Mesodermal cell (in vitro differentiated cells): ENCODE measurements at regions not wholly inside any gene's neighbourhood (a gene's known extent, or its start where the extent isn't known, plus 50 kb on each side); places are given as distances from the start of the nearest gene placed in this dataset.

Experiments
- H3K27ac ChIP-seq: 2 replicates; pipeline ENCODE4 v1.7.0; 2013; ENCODE audit warnings: mild to moderate bottlenecking, low read depth, low read length, moderate library complexity; ENCODE audit not compliant: severe bottlenecking
- H3K36me3 ChIP-seq: 2 replicates; pipeline ENCODE4 v1.7.1; 2013; ENCODE audit warnings: mild to moderate bottlenecking, low read length, moderate library complexity; ENCODE audit not compliant: control insufficient read depth, insufficient read depth
- H3K4me1 ChIP-seq: one replicate; pipeline ENCODE4 v1.7.1; 2013; ENCODE audit warnings: mild to moderate bottlenecking, low read length; ENCODE audit not compliant: insufficient read depth, control insufficient read depth, poor library complexity, severe bottlenecking
- H3K4me3 ChIP-seq: 2 replicates; pipeline ENCODE4 v1.7.0; 2013; ENCODE audit warnings: low read length, control low read depth, mild to moderate bottlenecking; ENCODE audit not compliant: insufficient read depth, poor library complexity, severe bottlenecking; ENCODE audit errors: extremely low read depth
- H3K9me3 ChIP-seq: 2 replicates; pipeline ENCODE4 v1.7.1; 2013; ENCODE audit warnings: mild to moderate bottlenecking, low read length, moderate library complexity; ENCODE audit not compliant: control insufficient read depth
- WGBS, 2 experiments: methylation state at CpG; one replicate each; pipeline ENCODE4 v1.1.5; 2013; ENCODE audit warnings: missing lambda C conversion rate in 2 of 2; ENCODE audit not compliant: insufficient coverage in 2 of 2; 5-methylcytosine and 5-hydroxymethylcytosine counted together

DNA sequence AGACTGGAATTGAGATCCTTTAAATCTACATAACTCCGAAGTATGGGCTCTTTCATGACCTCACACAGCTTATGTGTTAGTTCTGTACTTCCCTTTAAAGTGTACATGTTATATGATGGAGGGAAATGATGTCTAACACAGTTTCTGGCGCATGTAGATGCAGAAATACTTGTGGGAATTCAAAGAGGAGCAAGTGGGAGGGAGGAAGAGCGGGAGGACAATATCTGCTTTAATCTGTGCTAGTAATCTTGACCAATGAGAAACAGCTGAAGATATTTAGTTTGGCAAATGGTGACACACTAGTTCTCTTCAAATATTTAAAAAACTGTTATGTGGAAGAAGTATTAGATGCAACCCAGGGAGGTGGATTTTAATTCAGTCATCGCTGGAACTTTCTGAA lies 62.9 kb upstream of the PLEKHG1 start:
- Histone ChIP-seq H3K9me3 (no peaks in the 10 kb centered on the region), H3K4me3 (no peak overlapping the region), H3K27ac (no peak overlapping the region), H3K4me1 (no peaks in the 10 kb centered on the region), H3K36me3 (no peaks in the 10 kb centered on the region)
- 88 to 95% methylated on average over 3 of the region's 4 CpGs for WGBS, 2 experiments

- no peaks in the 10 kb centered on the region for H3K36me3 ChIP-seq
- no peaks in the 10 kb centered on the region for H3K9me3 ChIP-seq
- H3K4me3 ChIP-seq, result no peak overlapping the region
- WGBS, 2 experiments, result 89 to 94% methylated on average over 3 of the region's 4 CpGs
- no peak overlapping the region for H3K27ac ChIP-seq
- no peaks in the 10 kb centered on the region for H3K4me1 ChIP-seq
Observed at GRCh38 chr6:150537491-150537890, 62.2 kb upstream of the PLEKHG1 start.

GRCh38 chr6:150537893-150538292 lies 61.8 kb upstream of the PLEKHG1 start:
- Histone ChIP-seq H3K36me3 (no peaks in the 10 kb centered on the region), H3K4me3 (no peak overlapping the region), H3K9me3 (no peaks in the 10 kb centered on the region), H3K27ac (no peak overlapping the region), H3K4me1 (no peaks in the 10 kb centered on the region)
- 100% methylated on average over 1 of the region's 1 CpG; no CpG with 5 or more reads in 1 of the 2 experiments for WGBS, 2 experiments

DNA sequence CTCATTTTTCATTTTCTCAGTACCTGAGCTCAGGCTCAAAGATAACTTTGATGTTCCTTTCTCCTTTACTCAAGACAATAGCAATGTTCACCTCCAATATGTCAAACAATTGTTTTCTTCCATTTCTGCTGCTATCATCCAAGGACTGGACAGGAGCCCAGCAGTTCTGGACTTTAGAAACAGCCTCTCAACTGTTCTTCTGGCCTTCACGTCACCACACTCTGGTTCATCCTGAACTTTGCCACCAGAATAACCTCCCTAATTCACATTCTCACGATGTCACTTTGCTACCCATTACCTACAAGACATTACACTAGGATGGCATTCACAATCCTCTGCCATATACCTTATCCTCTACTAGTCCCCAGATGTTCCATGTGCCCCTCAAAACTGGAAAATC lies 60.6 kb upstream of the PLEKHG1 start:
- 91 to 100% methylated on average over 1 to 2 of the region's 2 CpGs for WGBS, 2 experiments
- Histone ChIP-seq H3K9me3 (no peaks in the 10 kb centered on the region), H3K36me3 (no peaks in the 10 kb centered on the region), H3K4me3 (no peak overlapping the region), H3K27ac (no peak overlapping the region), H3K4me1 (no peaks in the 10 kb centered on the region)

GRCh38 chr6:150539568-150539967 lies 60.1 kb upstream of the PLEKHG1 start:
- Histone ChIP-seq H3K4me3 (no peak overlapping the region), H3K36me3 (no peaks in the 10 kb centered on the region), H3K9me3 (no peaks in the 10 kb centered on the region), H3K4me1 (no peaks in the 10 kb centered on the region), H3K27ac (no peak overlapping the region)
- 88 to 97% methylated on average over 2 of the region's 2 CpGs for WGBS, 2 experiments

DNA sequence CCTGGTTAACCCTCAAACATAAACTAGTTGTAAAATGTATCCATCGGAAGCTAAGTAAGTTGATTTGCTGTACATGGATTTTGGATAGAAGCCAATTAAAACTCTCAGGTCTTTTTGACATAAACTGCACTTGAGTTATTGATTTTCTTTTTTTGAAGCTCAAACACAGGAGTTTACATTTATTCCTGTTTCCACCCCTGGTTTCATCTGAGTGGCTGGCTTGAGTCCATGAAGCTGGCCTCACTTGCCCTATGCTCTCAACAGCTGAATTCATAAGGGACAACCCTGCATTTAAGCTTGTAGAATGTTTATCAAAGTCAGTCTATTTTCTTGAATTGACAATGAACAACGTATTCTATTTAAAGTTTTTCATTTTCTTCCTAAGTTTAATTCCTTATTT lies 58.1 kb upstream of the PLEKHG1 start:
- no CpG with 5 or more reads among the region's 2 CpGs for WGBS, 2 experiments
- H3K9me3 ChIP-seq, result no peaks in the 10 kb centered on the region

DNA sequence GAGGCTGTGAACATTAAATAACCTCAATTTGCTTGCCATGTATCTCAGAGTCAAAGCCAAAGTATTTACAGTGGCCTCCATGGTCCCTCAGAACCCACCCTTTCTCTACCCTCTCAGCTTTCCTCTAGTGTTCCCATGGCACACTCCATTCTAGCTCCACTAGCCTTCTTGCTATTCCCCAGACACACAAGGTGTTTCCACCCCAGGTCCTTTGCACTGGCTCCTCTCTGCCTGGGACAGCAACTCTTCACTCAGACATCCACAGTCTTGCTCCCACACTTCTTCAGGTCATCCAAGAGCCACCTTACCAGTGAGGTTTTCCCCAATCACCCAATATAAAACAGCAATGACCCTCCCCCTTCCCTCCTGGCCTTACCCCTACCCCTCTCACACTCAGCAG lies 56.5 kb upstream of the PLEKHG1 start:
- Histone ChIP-seq H3K4me1 (no peaks in the 10 kb centered on the region), H3K9me3 (no peaks in the 10 kb centered on the region), H3K4me3 (no peak overlapping the region), H3K27ac (no peak overlapping the region), H3K36me3 (no peaks in the 10 kb centered on the region)

More for the DNA sequence above, 58.1 kb upstream of the PLEKHG1 start:
- H3K4me3 ChIP-seq, result no peak overlapping the region
- no peaks in the 10 kb centered on the region for H3K4me1 ChIP-seq
- H3K27ac ChIP-seq, result no peak overlapping the region
- H3K36me3 ChIP-seq, result no peaks in the 10 kb centered on the region

DNA sequence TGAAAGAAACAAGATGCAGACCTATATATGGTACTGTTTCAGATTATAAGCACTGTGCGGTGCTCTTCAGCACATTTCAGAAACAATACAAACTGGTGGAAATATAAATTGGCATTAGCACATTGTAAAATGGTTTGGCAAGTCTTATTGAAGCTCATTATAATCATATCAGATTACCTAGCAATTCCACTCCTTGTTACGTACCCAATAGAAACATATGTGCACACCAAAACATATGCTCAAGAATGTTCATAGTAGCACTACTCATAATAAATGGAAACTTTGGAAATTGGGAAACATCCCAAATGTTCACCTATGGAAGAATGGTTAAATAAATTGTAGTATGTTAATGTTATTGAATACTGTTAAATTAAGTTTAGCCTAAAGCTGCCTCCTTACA lies 54.9 kb upstream of the PLEKHG1 start:
- Histone ChIP-seq H3K9me3 (no peaks in the 10 kb centered on the region), H3K4me3 (no peak overlapping the region), H3K36me3 (no peaks in the 10 kb centered on the region), H3K27ac (no peak overlapping the region), H3K4me1 (no peaks in the 10 kb centered on the region)
- 100% methylated on average over 1 of the region's 2 CpGs; no CpG with 5 or more reads in 1 of the 2 experiments for WGBS, 2 experiments

DNA sequence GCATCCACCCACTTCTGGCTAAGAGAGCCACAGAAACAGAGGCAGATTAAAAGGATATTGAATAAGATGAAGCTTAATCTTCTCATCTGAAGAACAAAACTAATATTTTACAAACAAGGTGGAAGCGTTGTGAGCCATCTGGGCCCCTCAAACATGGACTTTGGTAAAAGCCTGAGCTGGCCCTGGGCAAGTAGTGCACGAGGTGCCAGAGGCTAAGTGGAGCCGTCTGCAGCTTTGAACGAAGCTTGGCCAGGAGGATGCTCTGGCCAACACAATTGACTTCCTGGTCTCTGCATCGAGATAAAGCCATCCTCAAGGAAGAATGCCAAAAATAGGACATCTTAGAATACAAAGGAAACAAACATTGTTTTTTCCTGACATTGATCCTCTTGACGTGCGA lies 53.2 kb upstream of the PLEKHG1 start:
- 66 to 70% methylated on average over 5 of the region's 7 CpGs for WGBS, 2 experiments
- no peaks in the 10 kb centered on the region for H3K9me3 ChIP-seq
- H3K36me3 ChIP-seq, result no peaks in the 10 kb centered on the region
- no peak overlapping the region for H3K4me3 ChIP-seq
- no peaks in the 10 kb centered on the region for H3K4me1 ChIP-seq
- H3K27ac ChIP-seq, result no peak overlapping the region

GRCh38 chr6:150547502-150548222 lies 52.0 kb upstream of the PLEKHG1 start:
- H3K27ac ChIP-seq, result no peak overlapping the region
- WGBS, 2 experiments, result 75 to 83% methylated on average over 7 of the region's 11 CpGs
- no peaks in the 10 kb centered on the region for H3K4me1 ChIP-seq
- H3K9me3 ChIP-seq, result no peaks in the 10 kb centered on the region
- H3K36me3 ChIP-seq, result no peaks in the 10 kb centered on the region
- no peak overlapping the region for H3K4me3 ChIP-seq

GRCh38 chr6:150548330-150548729 lies 51.4 kb upstream of the PLEKHG1 start:
- 62 to 93% methylated on average over 2 of the region's 4 CpGs for WGBS, 2 experiments
- Histone ChIP-seq H3K4me1 (no peaks in the 10 kb centered on the region), H3K9me3 (no peaks in the 10 kb centered on the region), H3K27ac (no peak overlapping the region), H3K36me3 (no peaks in the 10 kb centered on the region), H3K4me3 (no peak overlapping the region)
